NOMO-1 treated with dmso at 0.1 percent for 144 hours (cell line): ENCODE measurements at regions not wholly inside any gene's neighbourhood (a gene's known extent, or its start where the extent isn't known, plus 50 kb on each side); places are given as distances from the start of the nearest gene placed in this dataset.

Source experiments
- DNase-seq: peaks from one replicate; lab custom pipeline; 2025; ENCODE audit not compliant: unreplicated experiment; lab: John Stamatoyannopoulos, UW

- no peak for DNase-seq
These were observed 1106.3 kb upstream of the IGFBP7 start for GRCh38 chr4:58216461-58216860.

DNA sequence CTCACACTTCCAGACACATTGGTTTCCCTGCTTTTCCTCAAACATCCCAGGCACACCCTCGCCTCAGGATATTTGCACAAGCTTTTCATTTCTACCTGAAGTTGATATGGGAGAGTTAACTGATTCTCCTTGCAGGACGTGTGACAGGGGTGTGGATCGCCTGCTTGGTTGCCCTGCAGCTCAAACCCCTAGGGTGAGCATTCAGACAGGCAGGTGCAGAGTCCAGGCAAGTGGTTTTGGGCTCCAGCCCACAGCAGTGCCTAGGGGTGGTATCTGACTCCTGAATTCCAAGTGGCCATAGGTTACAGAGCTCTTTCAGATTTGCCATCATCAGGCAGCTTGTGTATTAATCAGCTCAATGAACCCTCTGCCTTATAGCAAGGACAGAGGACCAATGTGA lies 1104.2 kb upstream of the IGFBP7 start:
- no peak for DNase-seq

GRCh38 chr4:58209551-58209950 lies 1099.4 kb upstream of the IGFBP7 start:
- DNase-seq: no peak

- no peak for DNase-seq
These were observed 1098.8 kb upstream of the IGFBP7 start for GRCh38 chr4:58209001-58209400.

DNA sequence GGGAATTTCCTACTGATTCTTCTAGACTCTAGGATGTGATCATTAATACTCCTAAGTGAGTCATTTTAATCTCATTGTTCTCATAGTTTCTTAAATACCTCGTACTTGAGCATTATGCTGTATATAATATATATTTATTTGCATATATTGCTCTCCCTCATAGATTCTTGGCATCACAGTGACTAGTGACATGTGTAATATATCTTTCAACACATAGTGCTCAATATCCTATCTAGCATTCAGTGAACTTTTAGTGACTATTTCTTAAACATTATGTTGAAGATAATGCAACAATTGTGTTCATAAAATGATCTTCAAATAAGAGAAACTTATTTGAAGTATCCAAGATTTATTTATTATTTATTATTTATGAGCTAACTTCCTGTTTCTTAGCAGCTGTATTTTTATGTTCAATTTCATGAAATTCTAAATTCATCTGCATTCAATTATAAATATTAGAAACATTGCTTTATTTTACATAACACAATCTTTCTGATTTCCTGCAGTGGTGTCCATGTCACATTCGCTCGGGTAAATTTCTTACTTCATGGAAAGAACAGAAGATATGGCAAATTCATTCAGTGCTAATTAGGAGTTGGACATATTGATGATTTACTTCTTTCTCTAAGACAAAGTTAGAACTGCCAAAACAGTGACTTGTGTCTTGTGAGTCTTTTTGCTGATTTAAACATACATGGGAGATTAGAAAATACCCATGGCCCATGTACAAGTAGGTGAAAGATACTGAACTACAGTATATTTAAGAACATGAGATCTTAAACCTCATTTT lies 1095.5 kb upstream of the IGFBP7 start:
- no peak for DNase-seq

DNA sequence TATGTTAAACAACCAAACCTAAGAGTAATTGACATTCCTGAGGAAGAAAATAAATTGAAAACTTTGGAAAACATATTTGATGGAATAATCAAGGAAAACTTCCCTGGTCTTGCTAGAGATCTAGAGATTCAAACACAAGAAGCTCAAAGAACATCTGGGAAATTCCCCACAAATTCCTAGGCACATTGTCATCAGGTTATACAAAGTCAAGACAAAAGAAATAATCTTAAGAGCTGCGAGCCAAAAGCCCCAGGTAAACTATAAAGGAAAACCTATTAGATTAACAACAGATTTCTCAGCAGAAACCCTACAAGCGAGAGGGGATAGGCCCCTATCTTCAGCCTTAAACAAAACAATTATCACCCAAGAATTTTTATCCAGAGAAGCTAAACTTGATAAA lies 1082.0 kb upstream of the IGFBP7 start:
- DNase-seq: no peak

GRCh38 chr4:58191109-58191508 lies 1080.9 kb upstream of the IGFBP7 start:
- no peak for DNase-seq

- DNase-seq: no peak
These were observed 1078.1 kb upstream of the IGFBP7 start for GRCh38 chr4:58188316-58188715.

DNA sequence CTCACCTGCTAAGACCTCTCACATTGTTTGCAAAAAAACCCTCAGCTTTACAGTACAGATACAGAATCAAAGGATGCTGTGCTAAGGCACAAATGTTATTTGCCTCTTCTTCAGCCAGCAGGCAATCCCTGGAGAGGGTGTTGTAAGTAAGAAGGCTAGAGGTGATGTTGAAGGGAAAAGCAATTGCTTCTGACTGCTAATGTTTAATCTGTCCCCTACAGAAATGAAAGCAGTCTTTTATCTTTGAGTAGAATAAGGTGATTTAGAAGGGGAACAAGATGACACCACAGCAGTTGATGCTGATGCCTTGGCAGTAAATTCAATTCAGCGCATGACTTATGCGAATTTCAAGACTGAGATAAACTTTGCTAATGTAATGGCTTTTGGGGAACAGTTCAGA lies 1064.8 kb upstream of the IGFBP7 start:
- DNase-seq: no peak

- DNase-seq: no peak
These were observed 1056.3 kb upstream of the IGFBP7 start for GRCh38 chr4:58166490-58166889.

DNA sequence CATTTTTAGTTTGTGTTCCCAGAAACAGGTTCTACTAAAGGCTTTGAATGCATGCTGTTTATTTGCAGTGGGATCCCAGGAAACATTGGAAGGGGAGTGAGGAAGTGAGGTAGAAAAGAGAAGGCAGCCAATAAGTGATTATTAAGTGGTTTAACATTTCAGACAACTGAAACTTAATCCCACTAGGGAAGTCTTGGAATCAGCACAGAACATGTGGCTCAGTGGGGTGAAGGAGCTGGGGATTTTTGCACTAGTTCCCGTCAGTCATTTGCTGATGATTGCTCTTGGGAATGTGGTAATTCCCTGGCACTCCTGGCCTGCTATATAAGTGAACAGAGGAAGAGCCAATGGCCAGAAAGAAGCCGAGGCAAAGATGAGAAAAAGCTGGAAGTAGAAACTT lies 1053.0 kb upstream of the IGFBP7 start:
- DNase-seq: no peak

DNA sequence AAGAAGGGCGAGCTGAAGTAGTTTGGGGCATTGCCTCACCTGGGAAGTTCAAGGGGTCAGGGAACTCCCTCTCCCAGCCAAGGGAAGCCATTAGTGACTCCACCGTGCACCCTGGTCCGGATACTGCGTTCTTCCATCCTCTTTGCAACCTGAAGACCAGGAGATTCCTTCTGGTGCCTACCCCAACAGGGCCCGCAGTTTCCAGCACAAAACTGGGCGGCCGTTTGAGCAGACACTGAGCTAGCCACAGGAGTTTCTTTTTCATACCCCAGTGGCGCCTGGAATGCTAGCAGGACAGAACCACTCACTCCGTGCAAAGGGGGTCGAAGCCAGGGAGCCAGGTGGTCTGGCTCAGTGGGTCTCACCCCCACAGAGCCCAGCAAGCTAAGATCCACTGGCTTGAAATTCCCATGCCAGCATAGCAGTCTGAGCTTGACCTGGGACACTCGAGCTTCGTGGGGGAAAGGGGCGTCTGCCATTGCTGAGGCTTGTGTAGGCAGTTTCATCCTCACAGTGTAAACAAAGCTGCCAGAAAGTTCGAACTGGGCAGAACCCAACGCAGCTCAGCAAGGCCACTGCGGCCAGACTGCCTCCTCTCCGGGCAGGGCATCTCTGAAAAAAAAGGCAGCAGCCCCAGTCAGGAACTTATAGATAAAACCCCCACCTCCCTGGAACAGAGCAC lies 1039.4 kb upstream of the IGFBP7 start:
- no peak for DNase-seq

DNA sequence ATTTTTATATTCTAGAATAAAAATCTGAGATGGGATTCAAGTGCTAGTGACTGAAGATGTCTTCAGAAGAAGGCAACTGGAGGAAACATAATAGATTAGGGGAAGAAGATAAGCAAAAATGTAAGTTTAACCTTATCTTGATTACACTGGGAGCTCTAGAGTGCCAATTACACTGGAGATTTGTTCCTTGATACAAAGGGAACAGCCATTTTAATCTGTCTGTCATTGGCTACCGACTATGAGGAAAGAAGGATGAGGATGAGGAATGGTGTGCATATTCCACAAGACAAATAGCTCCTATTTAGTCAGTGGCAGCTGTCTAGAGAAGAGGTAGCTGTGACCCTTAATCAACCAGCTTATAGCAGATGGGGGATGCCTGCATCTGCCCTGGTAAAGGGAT lies 1034.5 kb upstream of the IGFBP7 start:
- no peak for DNase-seq

GRCh38 chr4:58138786-58139668 lies 1028.8 kb upstream of the IGFBP7 start:
- no peak for DNase-seq

DNA sequence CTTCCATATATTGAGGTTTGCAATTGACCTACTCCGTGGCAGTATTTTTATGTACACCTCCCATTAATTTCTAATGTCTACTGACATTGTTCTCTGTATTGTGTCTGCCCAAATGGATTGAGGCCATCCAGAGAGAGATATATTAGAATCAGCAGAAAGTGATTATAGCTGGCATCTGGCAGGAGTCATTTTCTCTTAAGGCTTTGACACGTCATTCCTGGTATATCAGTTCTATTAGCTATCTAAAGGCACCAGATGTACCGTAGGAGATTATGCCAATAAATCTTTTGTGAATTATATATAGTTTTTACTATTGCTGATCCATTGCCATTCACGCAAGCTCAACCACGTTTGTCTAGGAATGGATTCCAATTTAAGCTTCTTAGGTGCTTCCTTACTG lies 1026.4 kb upstream of the IGFBP7 start:
- no peak for DNase-seq

- DNase-seq: no peak
These were observed 1017.5 kb upstream of the IGFBP7 start for GRCh38 chr4:58127680-58128079.

DNA sequence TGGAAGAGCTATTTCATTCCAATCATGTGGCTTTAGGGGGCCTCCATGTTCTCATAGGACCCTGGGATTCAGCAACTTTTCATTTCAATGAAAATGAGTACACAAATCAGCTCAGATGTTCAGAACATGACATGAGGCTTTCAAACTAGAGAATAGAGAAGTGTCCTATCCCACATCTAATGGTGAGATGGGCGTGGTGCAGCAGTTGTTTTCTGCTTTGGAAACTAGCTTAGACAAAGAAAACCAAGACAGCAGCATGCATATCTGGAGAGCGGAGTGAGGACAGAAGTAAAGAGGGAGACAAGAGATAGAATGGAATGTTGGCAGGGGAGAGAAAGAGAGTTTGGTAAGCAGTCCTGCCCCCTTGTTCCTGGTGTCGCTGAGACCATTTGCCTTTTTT lies 1009.1 kb upstream of the IGFBP7 start:
- DNase-seq: no peak

DNA sequence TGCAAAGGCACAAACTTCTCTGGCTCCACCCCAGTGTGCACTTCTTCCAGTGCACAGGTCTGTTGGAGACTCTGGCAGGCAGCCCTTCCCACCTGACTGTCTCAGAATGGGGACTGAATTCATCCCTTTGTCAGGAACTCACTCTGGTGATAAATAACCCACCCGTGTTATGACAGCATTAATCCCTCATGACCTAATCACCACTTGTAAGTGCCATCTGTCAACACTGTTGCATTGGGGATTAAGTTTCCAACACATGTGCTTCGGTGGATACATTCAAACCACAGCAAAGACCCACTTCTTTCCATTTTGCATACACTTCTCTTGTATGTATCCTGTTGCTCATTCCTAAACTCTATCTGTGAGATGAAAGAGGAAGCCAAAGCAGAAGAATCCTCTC lies 1002.9 kb upstream of the IGFBP7 start:
- no peak for DNase-seq

DNA sequence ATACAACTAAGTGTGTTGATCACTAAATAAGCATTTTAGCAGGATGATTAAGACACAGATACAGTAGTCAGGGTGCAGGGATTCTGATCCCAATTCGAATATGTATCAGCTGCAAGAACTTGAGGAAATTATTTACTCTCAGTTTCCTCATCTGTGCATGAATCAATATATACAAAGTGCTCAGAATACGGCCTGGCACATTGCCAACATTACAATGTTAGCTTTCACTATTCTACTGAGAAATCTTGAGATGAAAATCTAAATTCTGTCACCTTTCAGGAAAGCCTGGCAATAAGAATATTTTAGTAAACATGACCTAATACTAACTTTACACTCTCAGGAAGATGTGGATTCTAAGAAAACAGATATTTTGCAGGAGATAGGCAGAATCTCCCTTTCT lies 1001.6 kb upstream of the IGFBP7 start:
- DNase-seq: no peak

DNA sequence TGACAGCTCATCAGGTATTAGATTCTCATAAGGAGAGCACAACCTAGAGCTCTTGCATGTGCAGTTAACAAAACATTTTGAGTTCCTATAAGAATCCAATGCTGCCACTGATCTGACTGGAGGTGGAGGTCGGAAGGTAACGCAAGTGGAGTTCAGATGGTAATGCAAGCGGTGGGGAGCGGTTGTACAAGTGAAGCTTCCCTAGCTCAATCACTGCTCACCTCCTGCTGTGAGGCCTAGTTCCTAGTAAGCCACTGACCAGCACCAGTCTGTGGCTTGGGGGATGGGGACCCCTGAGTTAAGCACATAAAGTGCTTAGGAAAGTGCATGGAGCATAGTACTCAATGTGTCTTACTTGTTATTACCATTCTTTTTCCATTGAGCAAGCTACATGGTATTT lies 983.2 kb upstream of the IGFBP7 start:
- no peak for DNase-seq

GRCh38 chr4:58090539-58090938 lies 980.4 kb upstream of the IGFBP7 start:
- DNase-seq: no peak

DNA sequence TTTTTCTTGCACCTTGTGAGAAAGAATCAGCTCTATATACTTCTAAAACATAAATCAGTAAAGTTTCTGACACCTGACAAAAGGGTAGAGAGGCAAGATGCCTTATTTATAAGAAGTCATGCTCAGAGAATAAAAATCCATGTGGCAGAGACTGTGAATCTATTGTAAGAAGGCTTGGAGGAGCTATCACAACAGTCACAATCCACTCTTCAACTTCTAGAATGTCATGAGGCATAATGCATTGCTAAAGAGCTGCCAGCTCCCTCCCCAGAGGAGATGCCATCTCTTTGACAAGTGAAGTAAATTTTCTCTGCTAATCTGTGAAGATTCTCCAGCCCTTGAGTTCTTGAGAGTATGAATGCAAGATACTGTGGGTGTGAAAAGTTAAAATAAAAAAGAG lies 971.2 kb upstream of the IGFBP7 start:
- DNase-seq: no peak
